ENCODE measurements at regions not wholly inside any gene's neighbourhood (a gene's known extent, or its start where the extent isn't known, plus 50 kb on each side); places are given as distances from the start of the nearest gene placed in this dataset.
A peak's percentile ranks its signal among the peaks of the same experiment; 100 is the strongest.

DNA sequence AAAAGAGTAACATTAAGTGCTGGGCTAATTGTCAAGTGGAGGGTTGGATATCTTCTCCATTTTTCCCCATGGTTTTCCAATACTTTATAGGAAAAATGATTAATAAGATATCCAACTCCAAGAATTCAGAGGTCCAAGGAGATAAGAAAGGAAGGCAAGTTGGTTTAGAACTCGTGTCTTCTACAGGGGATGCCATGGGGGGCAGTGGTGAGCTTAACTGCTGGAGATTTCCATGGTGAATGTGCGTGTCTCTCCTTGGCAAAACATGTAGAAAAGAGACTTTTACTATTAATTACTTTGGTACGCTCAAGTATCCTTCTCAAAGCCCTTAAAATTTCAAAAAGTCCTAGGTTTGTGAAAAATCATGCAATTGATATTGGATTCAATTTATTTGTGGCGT is 982.9 kb upstream of the RBFOX1 start:
- no peak for DNase-seq

DNA sequence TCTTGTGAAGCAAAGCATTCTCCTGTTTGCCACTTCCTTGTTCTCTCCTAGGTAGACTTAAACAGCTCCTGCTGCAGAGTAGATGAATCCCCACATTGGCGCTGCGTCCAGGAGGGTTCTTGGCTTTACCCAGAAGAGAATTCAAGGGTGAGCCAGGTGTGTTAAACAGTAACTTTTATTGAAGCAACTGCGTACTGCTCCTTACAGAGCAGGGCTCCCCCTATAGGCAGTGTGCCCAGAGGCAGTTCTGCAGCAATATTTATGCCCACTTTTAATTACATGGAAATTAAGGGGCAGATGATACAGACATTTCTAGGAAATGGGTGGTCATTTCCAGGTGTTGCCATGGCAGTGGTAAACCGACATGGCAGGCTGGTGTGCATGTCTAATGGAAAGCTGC is 987.6 kb upstream of the RBFOX1 start:
- DNase-seq: no peak

DNA sequence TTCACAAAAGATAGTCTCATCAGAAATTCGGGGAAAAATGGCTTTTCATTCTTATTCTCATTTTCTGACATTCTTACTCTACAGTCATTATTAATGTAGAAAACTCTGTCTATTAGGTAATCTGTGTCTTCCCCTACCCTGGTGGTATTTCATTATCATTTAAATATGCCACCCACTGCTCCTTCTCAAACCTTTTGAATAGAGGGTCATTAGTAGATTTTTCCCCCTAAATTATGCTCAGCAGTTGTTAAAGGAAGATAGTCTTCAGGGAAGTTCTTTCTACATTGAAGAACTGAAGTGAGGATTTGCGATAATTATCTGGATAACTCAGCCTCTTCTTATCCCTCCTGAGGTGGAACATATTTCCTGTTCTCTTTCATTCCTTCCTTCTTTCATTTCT is 989.5 kb upstream of the RBFOX1 start:
- DNase-seq: no peak

GRCh38 chr16:6341981-6342380 is 990.7 kb upstream of the RBFOX1 start:
- no peak for DNase-seq

- DNase-seq: no peak
Measured at GRCh38 chr16:6335072-6335471, 997.6 kb upstream of the RBFOX1 start.

DNA sequence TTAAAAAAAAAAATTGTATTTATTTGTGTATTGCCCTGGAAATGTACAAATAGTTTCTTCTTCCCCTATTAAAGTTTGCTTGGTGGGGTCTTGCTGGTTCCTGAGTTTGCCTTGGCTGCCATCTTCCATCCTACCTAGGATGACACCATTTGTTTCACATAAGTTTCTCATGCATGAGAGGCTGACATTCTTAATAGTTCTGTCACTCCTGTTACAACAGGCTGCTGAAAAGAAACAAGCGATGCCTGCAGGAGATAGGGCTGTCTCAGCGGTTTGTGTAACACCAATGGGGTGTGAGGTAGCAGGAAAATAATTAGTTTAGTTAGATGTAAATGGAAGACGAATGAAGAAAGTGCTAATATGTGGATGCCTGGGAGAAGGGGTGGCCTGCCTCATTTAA is 1000.9 kb upstream of the RBFOX1 start:
- DNase-seq: no peak

DNA sequence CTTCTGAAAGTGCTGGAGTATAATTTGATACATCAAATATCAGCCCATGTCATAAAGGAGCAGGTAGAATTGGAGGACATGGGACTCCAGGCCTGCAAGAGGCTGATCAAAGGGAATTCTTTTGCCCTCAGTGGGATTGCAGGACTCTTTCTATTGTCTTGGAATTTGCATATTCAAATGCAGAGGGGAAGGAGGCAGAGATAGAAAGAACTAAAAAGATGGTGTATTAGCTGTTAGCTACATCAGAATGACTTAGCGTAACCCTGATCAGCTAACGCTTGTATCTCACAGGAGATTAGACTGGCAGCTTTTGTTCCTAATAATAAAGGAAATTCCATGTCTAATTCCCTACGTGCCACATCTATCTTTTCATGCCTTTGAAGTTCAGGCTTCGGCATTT is 1014.7 kb upstream of the RBFOX1 start:
- DNase-seq: no peak

- DNase-seq: peak; percentile 1
Measured at GRCh38 chr16:6309271-6309670, 1023.4 kb upstream of the RBFOX1 start.

DNA sequence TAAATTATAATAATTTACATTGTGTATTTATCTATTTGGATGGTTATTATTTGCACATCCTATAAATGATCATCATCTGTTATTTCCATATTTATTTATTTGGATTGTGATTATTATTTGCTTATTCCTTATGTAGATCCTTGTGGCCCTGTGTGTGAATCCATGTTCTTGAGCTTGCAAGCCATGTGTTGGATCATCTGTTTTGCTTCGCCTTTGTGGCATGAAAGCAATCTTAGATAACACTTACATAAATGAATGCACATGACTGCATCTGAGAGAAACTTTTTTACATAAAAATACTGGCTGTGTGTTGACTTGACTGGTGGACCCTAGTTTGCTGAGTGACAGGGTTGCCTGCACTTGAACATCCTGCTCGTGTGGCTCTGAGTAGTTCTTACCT is 1024.5 kb upstream of the RBFOX1 start:
- no peak for DNase-seq

DNA sequence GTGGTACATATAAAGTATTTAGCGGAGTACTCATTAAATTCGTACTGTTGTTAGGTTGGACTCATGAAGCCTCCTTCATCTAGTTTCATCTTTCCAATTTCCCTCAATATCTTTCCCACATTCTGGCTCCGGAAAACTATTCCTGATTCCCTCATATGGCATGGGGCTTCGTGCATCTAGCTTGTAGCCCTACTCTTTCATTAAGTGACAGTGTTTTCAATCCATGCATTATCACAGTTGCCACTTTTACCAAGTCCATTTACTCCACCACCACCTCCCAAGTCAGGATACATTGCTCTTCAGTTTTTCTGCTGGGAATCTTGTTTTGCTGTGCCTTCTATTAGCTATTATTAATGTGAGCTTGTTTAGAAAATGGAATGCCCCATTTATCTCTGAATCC is 1032.1 kb upstream of the RBFOX1 start:
- no peak for DNase-seq

- no peak for DNase-seq
Measured at GRCh38 chr16:6297666-6298410, 1034.8 kb upstream of the RBFOX1 start.

DNA sequence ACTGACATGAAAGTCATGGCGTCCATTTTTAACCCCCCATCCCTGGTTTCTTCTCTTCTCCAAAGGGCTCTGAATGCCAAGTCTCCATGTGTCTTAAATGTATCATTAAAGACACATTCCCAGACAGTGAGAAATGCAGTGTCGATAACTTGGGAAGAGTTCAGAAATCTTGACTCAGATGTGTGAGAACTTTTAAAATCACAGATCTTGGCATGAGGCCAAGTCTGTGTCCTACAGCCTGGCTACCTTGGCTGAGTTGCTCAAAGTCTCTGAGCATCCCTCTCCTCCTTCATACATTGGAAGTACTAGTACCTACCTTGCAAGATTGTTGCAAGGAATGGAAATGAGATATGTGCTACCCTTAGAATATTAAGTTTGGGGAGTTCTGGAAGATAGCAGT is 1046.5 kb upstream of the RBFOX1 start:
- DNase-seq: no peak

- no peak for DNase-seq
Measured at GRCh38 chr16:6284731-6285130, 1047.9 kb upstream of the RBFOX1 start.

- DNase-seq: no peak
Measured at GRCh38 chr16:6281994-6282393, 1050.7 kb upstream of the RBFOX1 start.

DNA sequence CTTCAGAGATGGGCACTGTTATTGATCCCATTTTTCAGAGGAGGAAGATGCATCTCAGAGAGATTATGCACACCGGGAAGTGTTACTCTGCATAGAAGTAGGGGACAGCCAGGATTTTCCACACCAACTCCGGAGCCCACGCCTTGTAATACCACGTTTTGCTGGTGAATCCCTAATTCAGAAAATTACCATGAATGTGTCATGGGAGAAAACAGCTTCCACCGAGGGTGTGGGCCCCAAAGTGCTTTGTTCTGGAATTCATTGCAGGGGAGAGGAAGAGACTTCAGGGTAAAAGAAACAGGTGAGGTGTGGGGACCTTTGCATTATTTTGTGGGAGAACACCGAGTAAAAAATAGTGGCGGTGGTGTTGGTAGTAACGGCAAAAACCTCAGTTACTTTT is 1051.4 kb upstream of the RBFOX1 start:
- DNase-seq: no peak

DNA sequence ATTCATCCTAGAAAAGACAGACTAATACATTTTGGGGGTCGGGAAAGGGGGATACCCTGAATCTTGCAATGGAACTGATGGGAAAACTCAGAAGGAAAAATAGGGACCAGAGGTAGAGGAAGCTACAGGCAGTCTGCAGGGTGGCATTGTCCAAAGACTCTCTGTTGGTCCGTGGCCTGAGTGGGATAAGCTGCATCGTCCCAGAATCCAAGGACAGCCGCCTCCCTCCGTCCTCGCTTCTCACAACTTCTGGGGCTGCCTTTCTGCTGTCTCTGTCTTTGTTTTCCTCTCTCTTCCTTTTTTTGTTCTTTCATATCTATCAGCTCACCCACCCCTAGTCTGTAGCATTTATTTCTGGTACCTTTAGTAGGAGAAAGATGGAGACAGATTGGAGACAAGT is 1052.6 kb upstream of the RBFOX1 start:
- DNase-seq: no peak

GRCh38 chr16:6279286-6279685 is 1053.4 kb upstream of the RBFOX1 start:
- DNase-seq: no peak

DNA sequence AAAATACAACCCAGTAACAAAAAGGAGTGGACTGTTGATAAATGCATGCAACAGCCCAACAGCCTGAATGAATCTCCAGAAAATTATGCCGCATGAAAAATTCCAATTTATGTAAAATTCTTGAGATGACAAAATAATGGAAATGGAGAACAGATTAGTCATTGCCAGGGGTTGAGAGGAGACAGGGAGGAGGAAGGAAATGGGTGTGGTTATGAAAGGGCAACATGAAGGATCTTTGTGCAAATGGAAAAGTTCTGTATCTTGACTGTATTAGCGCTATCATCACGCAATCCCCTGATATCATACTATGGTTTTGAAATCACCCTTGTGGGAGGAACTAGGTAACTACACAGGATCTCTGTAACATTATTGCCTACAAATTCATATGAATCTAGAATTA is 1058.3 kb upstream of the RBFOX1 start:
- DNase-seq: no peak

DNA sequence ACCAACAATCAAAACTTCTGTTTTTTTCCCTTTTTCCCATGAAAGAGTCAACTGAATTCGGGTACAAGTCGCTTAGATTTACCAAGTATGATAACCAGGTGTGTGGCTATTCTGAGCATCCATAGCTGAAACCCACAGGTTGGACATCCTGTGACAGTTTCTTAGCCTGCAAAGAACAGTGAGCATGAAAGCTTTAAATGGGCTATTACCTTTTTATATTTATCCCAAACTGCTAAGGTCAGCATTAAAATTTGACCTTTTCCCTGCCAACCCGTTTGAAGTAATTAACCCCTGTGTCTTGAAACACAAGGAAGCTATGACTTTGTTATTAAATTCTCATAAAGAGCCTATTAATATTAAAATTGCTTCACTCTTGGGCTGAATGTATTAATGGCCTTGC is 1065.0 kb upstream of the RBFOX1 start:
- no peak for DNase-seq

- DNase-seq: no peak
Measured at GRCh38 chr16:6266703-6267102, 1065.9 kb upstream of the RBFOX1 start.

DNA sequence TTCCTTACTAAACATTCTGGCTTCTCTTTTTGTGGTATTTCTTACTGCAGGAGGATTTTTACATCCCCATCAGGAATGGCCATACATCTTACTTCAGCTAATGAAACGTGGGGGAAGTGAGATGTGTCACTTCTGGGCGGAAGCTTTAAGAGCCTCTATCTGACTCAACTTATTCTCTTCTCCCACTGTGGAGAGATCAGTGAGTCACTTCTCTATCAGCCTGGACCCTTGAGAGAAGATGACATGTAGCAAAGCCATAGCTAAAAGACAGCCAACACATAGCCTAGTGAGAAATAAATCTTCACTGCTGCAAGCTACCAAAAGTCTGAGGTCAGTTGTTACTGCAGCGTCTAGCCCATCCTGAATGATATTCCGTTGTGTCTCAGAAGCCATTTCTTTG is 1066.7 kb upstream of the RBFOX1 start:
- no peak for DNase-seq

GRCh38 chr16:6258056-6258455 is 1074.6 kb upstream of the RBFOX1 start:
- no peak for DNase-seq

- DNase-seq: no peak
Measured at GRCh38 chr16:6252541-6252940, 1080.1 kb upstream of the RBFOX1 start.

DNA sequence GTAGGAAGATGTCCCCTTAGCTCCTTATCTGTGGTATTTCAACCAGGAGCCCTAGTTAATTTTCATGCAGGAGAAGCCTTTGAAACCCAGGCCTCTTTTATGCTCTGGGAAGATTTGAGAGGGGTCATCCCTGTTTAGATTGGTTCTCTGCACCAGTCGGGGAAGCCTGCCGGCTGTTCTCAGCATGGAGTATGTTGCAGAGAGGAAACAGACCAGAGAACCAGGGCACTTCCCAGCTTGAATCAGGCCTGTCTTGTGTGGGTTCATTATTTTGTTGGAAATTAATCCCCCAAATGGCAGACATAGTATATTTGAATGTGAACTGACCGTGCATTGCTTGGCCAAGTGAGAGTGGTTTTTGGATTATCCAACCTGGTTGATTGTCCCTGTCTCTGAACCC is 1082.1 kb upstream of the RBFOX1 start:
- no peak for DNase-seq

- no peak for DNase-seq
Measured at GRCh38 chr16:6249863-6250262, 1082.8 kb upstream of the RBFOX1 start.

GRCh38 chr16:6248199-6248598 is 1084.4 kb upstream of the RBFOX1 start:
- DNase-seq: no peak

Data from NCI-H2227 treated with DMSO at 0.1 percent for 48 hours (cell line).